ENCODE measurements at regions not wholly inside any gene's neighbourhood (a gene's known extent, or its start where the extent isn't known, plus 50 kb on each side); places are given as distances from the start of the nearest gene placed in this dataset.

DNA sequence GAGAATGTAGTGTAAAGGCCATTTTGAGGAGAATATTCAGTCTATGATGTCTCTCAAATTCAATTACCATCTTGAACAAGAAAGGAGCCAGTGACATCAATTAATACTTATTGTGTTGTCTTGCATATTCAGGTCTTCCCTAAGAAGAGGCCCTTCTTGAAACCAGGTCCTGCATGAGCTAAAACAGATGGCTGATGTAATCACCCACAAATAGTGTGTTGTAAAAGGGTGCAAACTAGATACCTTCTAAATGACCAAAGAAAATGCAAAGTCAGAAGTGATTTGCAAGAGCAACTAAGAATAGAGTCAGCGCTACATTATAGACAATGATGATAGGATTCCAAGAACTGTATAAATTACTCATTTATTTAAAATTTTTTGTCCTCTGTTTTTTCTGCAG is 97.0 kb downstream of the BTBD3 start:
- TF ChIP-seq, protein P1, sequence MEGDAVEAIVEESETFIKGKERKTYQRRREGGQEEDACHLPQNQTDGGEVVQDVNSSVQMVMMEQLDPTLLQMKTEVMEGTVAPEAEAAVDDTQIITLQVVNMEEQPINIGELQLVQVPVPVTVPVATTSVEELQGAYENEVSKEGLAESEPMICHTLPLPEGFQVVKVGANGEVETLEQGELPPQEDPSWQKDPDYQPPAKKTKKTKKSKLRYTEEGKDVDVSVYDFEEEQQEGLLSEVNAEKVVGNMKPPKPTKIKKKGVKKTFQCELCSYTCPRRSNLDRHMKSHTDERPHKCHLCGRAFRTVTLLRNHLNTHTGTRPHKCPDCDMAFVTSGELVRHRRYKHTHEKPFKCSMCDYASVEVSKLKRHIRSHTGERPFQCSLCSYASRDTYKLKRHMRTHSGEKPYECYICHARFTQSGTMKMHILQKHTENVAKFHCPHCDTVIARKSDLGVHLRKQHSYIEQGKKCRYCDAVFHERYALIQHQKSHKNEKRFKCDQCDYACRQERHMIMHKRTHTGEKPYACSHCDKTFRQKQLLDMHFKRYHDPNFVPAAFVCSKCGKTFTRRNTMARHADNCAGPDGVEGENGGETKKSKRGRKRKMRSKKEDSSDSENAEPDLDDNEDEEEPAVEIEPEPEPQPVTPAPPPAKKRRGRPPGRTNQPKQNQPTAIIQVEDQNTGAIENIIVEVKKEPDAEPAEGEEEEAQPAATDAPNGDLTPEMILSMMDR (IDR thresholded peaks at IDR 0.05; ENCODE audit: poor library complexity) = no peak
- TF ChIP-seq EZH2phosphoT487 (IDR thresholded peaks at IDR 0.05; ENCODE audit: low read depth, severe bottlenecking, unreplicated experiment) = no peak
- TF ChIP-seq EZH2 (IDR thresholded peaks at IDR 0.05; ENCODE audit: borderline replicate concordance) = no peak

All from hepatocyte (in vitro differentiated cells).